ENCODE measurements at regions not wholly inside any gene's neighbourhood (a gene's known extent, or its start where the extent isn't known, plus 50 kb on each side); places are given as distances from the start of the nearest gene placed in this dataset.

- no peak for TF ChIP-seq POLR2A (IDR thresholded peaks at IDR 0.05)
- TF ChIP-seq, protein P1, sequence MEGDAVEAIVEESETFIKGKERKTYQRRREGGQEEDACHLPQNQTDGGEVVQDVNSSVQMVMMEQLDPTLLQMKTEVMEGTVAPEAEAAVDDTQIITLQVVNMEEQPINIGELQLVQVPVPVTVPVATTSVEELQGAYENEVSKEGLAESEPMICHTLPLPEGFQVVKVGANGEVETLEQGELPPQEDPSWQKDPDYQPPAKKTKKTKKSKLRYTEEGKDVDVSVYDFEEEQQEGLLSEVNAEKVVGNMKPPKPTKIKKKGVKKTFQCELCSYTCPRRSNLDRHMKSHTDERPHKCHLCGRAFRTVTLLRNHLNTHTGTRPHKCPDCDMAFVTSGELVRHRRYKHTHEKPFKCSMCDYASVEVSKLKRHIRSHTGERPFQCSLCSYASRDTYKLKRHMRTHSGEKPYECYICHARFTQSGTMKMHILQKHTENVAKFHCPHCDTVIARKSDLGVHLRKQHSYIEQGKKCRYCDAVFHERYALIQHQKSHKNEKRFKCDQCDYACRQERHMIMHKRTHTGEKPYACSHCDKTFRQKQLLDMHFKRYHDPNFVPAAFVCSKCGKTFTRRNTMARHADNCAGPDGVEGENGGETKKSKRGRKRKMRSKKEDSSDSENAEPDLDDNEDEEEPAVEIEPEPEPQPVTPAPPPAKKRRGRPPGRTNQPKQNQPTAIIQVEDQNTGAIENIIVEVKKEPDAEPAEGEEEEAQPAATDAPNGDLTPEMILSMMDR (IDR thresholded peaks at IDR 0.05): no peak
Observed at GRCh38 chr12:23049180-23049579, 424.2 kb downstream of the ETNK1 start.

Data from testis (tissue), 2 donors.